GM12892 (cell line): ENCODE measurements at regions not wholly inside any gene's neighbourhood (a gene's known extent, or its start where the extent isn't known, plus 50 kb on each side); places are given as distances from the start of the nearest gene placed in this dataset.

Experiments
- POLR2A ChIP-seq: IDR thresholded peaks from 2 replicates; pipeline ENCODE4 v1.6.1; 2011; ENCODE audit warnings: low read depth, low read length, control low read depth
- POLR2AphosphoS5 ChIP-seq: IDR thresholded peaks from 2 replicates; pipeline ENCODE4 v1.6.1; 2011; ENCODE audit warnings: low read depth, low read length, control low read depth
- TAF1 ChIP-seq: IDR thresholded peaks from 2 replicates; pipeline ENCODE4 v1.6.1; 2011; ENCODE audit warnings: low read depth, mild to moderate bottlenecking, control low read depth, low read length, borderline replicate concordance

DNA sequence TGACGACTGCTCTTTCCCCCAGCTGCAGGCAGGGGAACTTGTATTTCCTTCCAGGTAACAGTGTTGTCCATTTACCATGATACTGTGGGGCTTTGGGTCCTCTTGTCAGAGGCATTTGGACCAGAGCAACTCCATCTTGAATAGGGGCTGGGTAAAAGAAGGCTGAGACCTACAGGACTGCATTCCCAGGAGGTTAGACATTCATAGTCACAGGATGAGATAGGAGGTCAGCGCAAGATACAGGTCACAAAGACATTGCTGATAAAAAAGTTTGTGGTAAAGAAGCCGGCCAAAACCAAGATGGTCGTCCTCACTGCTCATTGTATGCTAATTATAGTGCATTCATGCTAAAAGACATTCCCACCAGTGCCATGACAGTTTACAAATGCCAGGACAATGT, 249.5 kb downstream of the SLC4A3 start:
- no peak for TF ChIP-seq POLR2A
- TF ChIP-seq POLR2AphosphoS5: no peak
- no peak for TF ChIP-seq TAF1
